PFSK-1 (cell line): ENCODE measurements at regions not wholly inside any gene's neighbourhood (a gene's known extent, or its start where the extent isn't known, plus 50 kb on each side); places are given as distances from the start of the nearest gene placed in this dataset.

Experiments
- POLR2AphosphoS5 ChIP-seq: IDR thresholded peaks from 2 replicates; pipeline ENCODE4 v1.6.1; 2012; ENCODE audit warnings: low read depth, mild to moderate bottlenecking, control low read depth, low read length, moderate library complexity
- SIN3A ChIP-seq: IDR thresholded peaks from 2 replicates; pipeline ENCODE4 v1.6.1; 2012; ENCODE audit warnings: mild to moderate bottlenecking, low read length, moderate library complexity, borderline replicate concordance; ENCODE audit not compliant: insufficient read depth
- TAF1 ChIP-seq: IDR thresholded peaks from 2 replicates; pipeline ENCODE4 v1.6.1; 2012; ENCODE audit warnings: low read length, control low read depth, borderline replicate concordance; ENCODE audit not compliant: insufficient read depth
- TF ChIP-seq, protein P1 (sequence below), 2 experiments: IDR thresholded peaks; 2 replicates each; pipeline versions ENCODE4 v1.6.1 to v1.8.0; 2011 to 2012; ENCODE audit warnings: low read depth in 2 of 2, low read length in 2 of 2, control low read depth in 1 of 2, inconsistent platforms in 1 of 2, mild to moderate bottlenecking in 1 of 2, moderate library complexity in 1 of 2; ENCODE audit not compliant: insufficient read depth in 1 of 2

DNA sequence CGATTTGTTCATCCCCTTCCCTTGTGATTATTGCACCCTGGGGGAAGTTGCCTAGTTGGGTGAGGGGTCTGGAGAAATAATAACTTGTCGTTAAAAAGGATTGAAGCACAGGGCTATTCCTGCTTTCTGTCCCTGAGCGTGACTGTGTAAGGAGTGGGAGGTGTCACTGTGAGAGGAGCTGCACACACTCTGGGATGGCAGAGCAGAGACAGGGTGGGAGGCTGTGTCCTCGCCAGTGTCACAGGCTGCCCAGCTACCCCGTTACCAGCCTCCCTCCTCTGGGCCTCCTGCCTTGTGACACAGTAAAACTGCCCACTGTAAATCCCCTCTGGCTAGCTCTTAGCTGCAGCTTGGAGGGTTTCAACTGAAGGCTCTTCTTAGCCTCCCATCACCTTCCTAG, 460.6 kb downstream of the AACS start:
- no peak for TF ChIP-seq POLR2AphosphoS5
- TF ChIP-seq TAF1: no peak
- TF ChIP-seq, protein P1, sequence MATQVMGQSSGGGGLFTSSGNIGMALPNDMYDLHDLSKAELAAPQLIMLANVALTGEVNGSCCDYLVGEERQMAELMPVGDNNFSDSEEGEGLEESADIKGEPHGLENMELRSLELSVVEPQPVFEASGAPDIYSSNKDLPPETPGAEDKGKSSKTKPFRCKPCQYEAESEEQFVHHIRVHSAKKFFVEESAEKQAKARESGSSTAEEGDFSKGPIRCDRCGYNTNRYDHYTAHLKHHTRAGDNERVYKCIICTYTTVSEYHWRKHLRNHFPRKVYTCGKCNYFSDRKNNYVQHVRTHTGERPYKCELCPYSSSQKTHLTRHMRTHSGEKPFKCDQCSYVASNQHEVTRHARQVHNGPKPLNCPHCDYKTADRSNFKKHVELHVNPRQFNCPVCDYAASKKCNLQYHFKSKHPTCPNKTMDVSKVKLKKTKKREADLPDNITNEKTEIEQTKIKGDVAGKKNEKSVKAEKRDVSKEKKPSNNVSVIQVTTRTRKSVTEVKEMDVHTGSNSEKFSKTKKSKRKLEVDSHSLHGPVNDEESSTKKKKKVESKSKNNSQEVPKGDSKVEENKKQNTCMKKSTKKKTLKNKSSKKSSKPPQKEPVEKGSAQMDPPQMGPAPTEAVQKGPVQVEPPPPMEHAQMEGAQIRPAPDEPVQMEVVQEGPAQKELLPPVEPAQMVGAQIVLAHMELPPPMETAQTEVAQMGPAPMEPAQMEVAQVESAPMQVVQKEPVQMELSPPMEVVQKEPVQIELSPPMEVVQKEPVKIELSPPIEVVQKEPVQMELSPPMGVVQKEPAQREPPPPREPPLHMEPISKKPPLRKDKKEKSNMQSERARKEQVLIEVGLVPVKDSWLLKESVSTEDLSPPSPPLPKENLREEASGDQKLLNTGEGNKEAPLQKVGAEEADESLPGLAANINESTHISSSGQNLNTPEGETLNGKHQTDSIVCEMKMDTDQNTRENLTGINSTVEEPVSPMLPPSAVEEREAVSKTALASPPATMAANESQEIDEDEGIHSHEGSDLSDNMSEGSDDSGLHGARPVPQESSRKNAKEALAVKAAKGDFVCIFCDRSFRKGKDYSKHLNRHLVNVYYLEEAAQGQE (IDR thresholded peaks at IDR 0.05; ENCODE audit: insufficient read depth in 1 of 2, low read depth in 2 of 2, low read length in 2 of 2): no peak
- no peak for TF ChIP-seq SIN3A
